Caco-2 (cell line): ENCODE measurements at regions not wholly inside any gene's neighbourhood (a gene's known extent, or its start where the extent isn't known, plus 50 kb on each side); places are given as distances from the start of the nearest gene placed in this dataset.

Experiments used
- BruUV-seq: library from RNA; stranded (reverse); fragments of 400-500 nt; replicated peaks from 2 replicates; lab custom pipeline; 2021; lab: Mats Ljungman, UMichigan
- CTCF ChIA-PET: fragments of 300-600 bp; sonication (Branson Sonifier 250); formaldehyde crosslinking; loops from one replicate; lab custom pipeline; 2022; ENCODE audit warnings: antibody characterized with exemption; lab: Charles Lee
- POLR2A ChIA-PET: fragments of 300-600 bp; sonication (Branson Sonifier 250); formaldehyde crosslinking; loops from one replicate; lab custom pipeline; 2022; ENCODE audit warnings: antibody characterized with exemption; lab: Charles Lee
- DNase-seq, 2 experiments: peaks; one replicate each; pipeline versions ENCODE4 v3.0.0 to v3.0.0-alpha.2; 2020 to 2022
- H3K27me3 ChIP-seq: replicated peaks from 2 replicates; pipeline ENCODE4 v1.6.0; 2011; ENCODE audit warnings: low read length; ENCODE audit not compliant: control insufficient read depth, insufficient read depth
- H3K36me3 ChIP-seq: 2 replicates; pipeline ENCODE4 v1.5.1; 2011; ENCODE audit warnings: low read length; ENCODE audit not compliant: control insufficient read depth, insufficient read depth
- H3K4me1 ChIP-seq: fragments of 250-450 bp; sonication (Bioruptor Pico); 2 replicates; pipeline ENCODE4 v1.5.1; 2020; ENCODE audit warnings: mild to moderate bottlenecking
- H3K4me3 ChIP-seq: 2 replicates; pipeline ENCODE4 v1.5.1; 2011; ENCODE audit warnings: low read depth, mild to moderate bottlenecking, control low read depth, low read length
- H3K9me3 ChIP-seq: fragments of 250-450 bp; sonication (Bioruptor Pico); 2 replicates; pipeline ENCODE4 v1.5.1; 2020; ENCODE audit warnings: mild to moderate bottlenecking, moderate library complexity
- H3K27ac Mint-ChIP-seq: one replicate; pipeline ENCODE4 v1.8.0; 2022; ENCODE audit warnings: mixed read lengths; ENCODE audit not compliant: unreplicated experiment
- H3K27me3 Mint-ChIP-seq: one replicate; pipeline ENCODE4 v1.8.0; 2022; ENCODE audit warnings: mixed read lengths; ENCODE audit not compliant: insufficient read depth, unreplicated experiment
- H3K36me3 Mint-ChIP-seq: one replicate; pipeline ENCODE4 v1.8.0; 2022; ENCODE audit warnings: mild to moderate bottlenecking, mixed read lengths; ENCODE audit not compliant: insufficient read depth, unreplicated experiment
- H3K4me1 Mint-ChIP-seq: one replicate; pipeline ENCODE4 v1.8.0; 2022; ENCODE audit warnings: low read depth, mixed read lengths; ENCODE audit not compliant: unreplicated experiment
- H3K4me3 Mint-ChIP-seq: one replicate; pipeline ENCODE4 v1.8.0; 2022; ENCODE audit warnings: mild to moderate bottlenecking, moderate library complexity, mixed read lengths; ENCODE audit not compliant: unreplicated experiment
- H3K9me3 Mint-ChIP-seq: one replicate; pipeline ENCODE4 v1.8.0; 2022; ENCODE audit warnings: mixed read lengths; ENCODE audit not compliant: unreplicated experiment
- CTCF ChIP-seq, 2 experiments: fragments of 200-600 bp in 1 of 2; IDR thresholded peaks; 1 replicate in 1 of 2; 2 replicates in 1 of 2; pipeline versions ENCODE4 v1.5.1 to v1.8.0; 2011 to 2022; ENCODE audit warnings: antibody characterized with exemption in 1 of 2, control low read depth in 1 of 2, inconsistent platforms in 1 of 2, low read depth in 1 of 2, low read length in 1 of 2, mild to moderate bottlenecking in 1 of 2, moderate library complexity in 1 of 2; ENCODE audit not compliant: insufficient read depth in 1 of 2, severe bottlenecking in 1 of 2, unreplicated experiment in 1 of 2
- intact Hi-C: fragments of 100-400 bp; cut with micrococcal nuclease; formaldehyde crosslinking; loops from one replicate; pipeline ENCODE4 v1.10.0; 2022; ENCODE audit not compliant: unreplicated experiment

- intact Hi-C loops = no loop called here
- no peak for TF ChIP-seq CTCF (IDR thresholded peaks at IDR 0.05; ENCODE audit: insufficient read depth in 1 of 2, low read depth in 1 of 2, low read length in 1 of 2, severe bottlenecking in 1 of 2, unreplicated experiment in 1 of 2)
- Histone ChIP-seq H3K27me3 (no peaks in the 10 kb centered on the region), H3K4me1 (no peaks in the 10 kb centered on the region), H3K4me3 (no peak overlapping the region), H3K36me3 (no peaks in the 10 kb centered on the region), H3K9me3 (no peaks in the 10 kb centered on the region)
- Mint-ChIP-seq H3K4me3 (no peak overlapping the region), H3K27me3 (no peaks in the 10 kb centered on the region), H3K9me3 (no peaks in the 10 kb centered on the region), H3K4me1 (no peaks in the 10 kb centered on the region), H3K27ac (no peak overlapping the region), H3K36me3 (no peaks in the 10 kb centered on the region)
- ChIA-PET CTCF (no interaction called here), POLR2A (no interaction called here)
- no peak for DNase-seq
- no TSS peak for BruUV-seq
Measured at GRCh38 chr2:183866666-183867065, 731.7 kb upstream of the ZNF804A start.

GRCh38 chr2:183867206-183867605 lies 731.1 kb upstream of the ZNF804A start:
- no peak for DNase-seq
- intact Hi-C loops = no loop called here
- CTCF ChIA-PET = no interaction called here
- H3K27ac Mint-ChIP-seq = no peak overlapping the region
- Histone ChIP-seq H3K4me3 (no peak overlapping the region), H3K36me3 (no peaks in the 10 kb centered on the region), H3K27me3 (no peaks in the 10 kb centered on the region), H3K4me1 (no peaks in the 10 kb centered on the region), H3K9me3 (no peaks in the 10 kb centered on the region)
- no peaks in the 10 kb centered on the region for H3K27me3 Mint-ChIP-seq
- no peak overlapping the region for H3K4me3 Mint-ChIP-seq
- no peak for TF ChIP-seq CTCF (IDR thresholded peaks at IDR 0.05; ENCODE audit: insufficient read depth in 1 of 2, low read depth in 1 of 2, low read length in 1 of 2, severe bottlenecking in 1 of 2, unreplicated experiment in 1 of 2)
- BruUV-seq = no TSS peak
- no peaks in the 10 kb centered on the region for H3K4me1 Mint-ChIP-seq
- H3K36me3 Mint-ChIP-seq = no peaks in the 10 kb centered on the region
- H3K9me3 Mint-ChIP-seq = no peaks in the 10 kb centered on the region
- POLR2A ChIA-PET = no interaction called here

GRCh38 chr2:183868153-183868552 lies 730.2 kb upstream of the ZNF804A start:
- no peak overlapping the region for H3K4me3 ChIP-seq
- ChIA-PET CTCF (no interaction called here), POLR2A (no interaction called here)
- H3K27me3 ChIP-seq = no peaks in the 10 kb centered on the region
- intact Hi-C loops = no loop called here
- no TSS peak for BruUV-seq
- H3K9me3 Mint-ChIP-seq = no peaks in the 10 kb centered on the region
- no peaks in the 10 kb centered on the region for H3K36me3 Mint-ChIP-seq
- no peaks in the 10 kb centered on the region for H3K27me3 Mint-ChIP-seq
- DNase-seq = no peak
- no peaks in the 10 kb centered on the region for H3K9me3 ChIP-seq
- no peaks in the 10 kb centered on the region for H3K36me3 ChIP-seq
- H3K27ac Mint-ChIP-seq = no peak overlapping the region
- H3K4me1 ChIP-seq = no peaks in the 10 kb centered on the region
- no peak overlapping the region for H3K4me3 Mint-ChIP-seq
- H3K4me1 Mint-ChIP-seq = no peaks in the 10 kb centered on the region
- no peak for TF ChIP-seq CTCF (IDR thresholded peaks at IDR 0.05; ENCODE audit: insufficient read depth in 1 of 2, low read depth in 1 of 2, low read length in 1 of 2, severe bottlenecking in 1 of 2, unreplicated experiment in 1 of 2)
